ENCODE measurements at regions not wholly inside any gene's neighbourhood (a gene's known extent, or its start where the extent isn't known, plus 50 kb on each side); places are given as distances from the start of the nearest gene placed in this dataset.

DNA sequence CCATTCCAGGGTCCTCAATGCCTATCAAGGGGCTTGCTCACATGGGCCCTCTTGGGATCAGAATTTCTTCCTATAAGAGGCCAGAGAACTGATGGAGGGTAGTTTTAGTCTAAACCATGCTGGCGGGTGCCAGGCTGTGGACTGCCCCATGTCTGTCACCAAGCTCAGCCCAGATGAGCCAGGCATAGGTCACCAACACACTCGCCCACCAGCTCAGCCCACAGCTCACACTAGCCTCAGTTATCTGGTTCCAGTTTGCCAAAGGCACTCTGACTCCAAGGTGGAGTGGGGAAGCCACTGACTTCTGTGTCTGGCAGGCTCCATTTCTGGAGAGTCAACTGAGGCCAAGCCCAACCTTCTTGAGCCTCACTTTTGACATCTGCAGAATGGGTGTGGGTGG, 50.7 kb upstream of the INSYN1 start:
- H3K4me3 ChIP-seq (ENCODE audit: insufficient read depth, low read depth, low read length), result no peak overlapping the region
- H3K36me3 ChIP-seq (replicated peaks; ENCODE audit: control insufficient read depth, insufficient read depth, low read length), result no peaks in the 10 kb centered on the region
- no peaks in the 10 kb centered on the region for H3K27me3 ChIP-seq (ENCODE audit: control insufficient read depth, insufficient read depth, low read length)
- no peak for DNase-seq

DNA sequence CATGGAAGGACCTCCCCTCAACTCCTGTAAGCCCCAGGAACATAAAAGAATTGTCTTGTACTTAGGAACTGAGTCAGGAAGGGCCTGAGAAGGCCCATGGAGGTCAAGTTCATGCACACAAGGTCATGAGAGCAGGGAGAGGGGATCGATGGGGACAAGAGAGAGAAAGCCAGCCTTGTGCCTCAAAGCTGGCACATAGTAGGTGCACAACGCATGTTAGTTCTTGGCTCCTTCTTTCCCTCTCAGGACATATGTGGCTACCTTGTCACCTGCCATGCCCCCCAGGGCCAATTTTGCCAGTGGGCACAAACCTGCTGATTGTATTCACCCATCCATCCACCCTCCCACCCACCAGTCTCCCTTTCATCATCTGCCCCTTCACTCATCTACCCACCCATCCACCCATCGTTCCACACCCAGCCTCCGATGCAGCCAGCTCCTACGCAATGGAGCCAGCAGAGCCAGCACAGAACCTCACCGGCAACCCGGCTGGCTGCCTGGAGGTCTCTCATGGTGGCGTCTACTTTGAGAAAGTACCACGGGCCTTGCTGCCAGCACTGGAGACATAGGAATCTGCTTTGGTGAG, 52.4 kb upstream of the INSYN1 start:
- Histone ChIP-seq H3K27me3 (ENCODE audit: control insufficient read depth, insufficient read depth, low read length) (no peaks in the 10 kb centered on the region), H3K36me3 (replicated peaks; ENCODE audit: control insufficient read depth, insufficient read depth, low read length) (no peaks in the 10 kb centered on the region), H3K4me3 (ENCODE audit: insufficient read depth, low read depth, low read length) (no peak overlapping the region)
- DNase-seq, result no peak

DNA sequence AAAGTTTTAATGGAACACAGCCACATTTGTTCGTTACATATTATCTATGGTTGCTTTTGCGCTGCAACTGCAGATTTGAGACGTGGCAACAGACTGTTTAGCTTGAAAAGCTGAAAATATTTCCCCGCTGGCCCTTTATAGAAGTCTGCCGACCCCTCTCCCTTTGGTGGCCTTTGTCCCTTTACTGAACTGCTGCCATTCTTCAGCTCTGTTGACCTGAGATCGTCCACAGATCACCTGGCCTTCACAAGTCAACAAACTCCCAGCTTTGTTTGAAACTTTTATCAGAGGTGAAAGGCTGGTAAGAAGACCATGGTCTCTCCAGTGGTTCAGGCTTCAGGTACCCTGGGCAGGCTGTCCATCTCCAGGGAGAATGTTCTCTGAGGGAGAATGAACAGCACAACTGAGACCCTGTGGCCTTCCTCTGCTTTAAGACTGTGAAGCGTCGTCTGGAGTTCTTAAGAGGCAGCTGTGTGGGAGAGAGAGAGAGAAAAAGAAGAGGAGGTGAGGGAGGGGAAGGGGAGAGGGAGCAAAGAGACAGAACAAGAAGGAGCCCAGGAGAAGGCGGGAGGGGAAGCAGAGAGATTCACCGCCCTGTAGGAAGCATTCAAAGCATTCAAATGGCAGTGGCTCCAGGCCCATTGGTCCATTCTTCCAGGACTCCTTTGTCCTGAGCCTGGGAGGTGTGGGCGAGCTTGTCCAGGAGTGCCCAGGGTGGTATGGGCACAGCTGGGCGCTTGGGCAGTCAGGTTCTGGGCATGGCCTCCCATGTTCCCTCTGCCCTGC, 53.7 kb upstream of the INSYN1 start:
- no peaks in the 10 kb centered on the region for H3K36me3 ChIP-seq (replicated peaks; ENCODE audit: control insufficient read depth, insufficient read depth, low read length)
- DNase-seq, result peak; percentile 61
- no peaks in the 10 kb centered on the region for H3K27me3 ChIP-seq (ENCODE audit: control insufficient read depth, insufficient read depth, low read length)
- no peak overlapping the region for H3K4me3 ChIP-seq (ENCODE audit: insufficient read depth, low read depth, low read length)

DNA sequence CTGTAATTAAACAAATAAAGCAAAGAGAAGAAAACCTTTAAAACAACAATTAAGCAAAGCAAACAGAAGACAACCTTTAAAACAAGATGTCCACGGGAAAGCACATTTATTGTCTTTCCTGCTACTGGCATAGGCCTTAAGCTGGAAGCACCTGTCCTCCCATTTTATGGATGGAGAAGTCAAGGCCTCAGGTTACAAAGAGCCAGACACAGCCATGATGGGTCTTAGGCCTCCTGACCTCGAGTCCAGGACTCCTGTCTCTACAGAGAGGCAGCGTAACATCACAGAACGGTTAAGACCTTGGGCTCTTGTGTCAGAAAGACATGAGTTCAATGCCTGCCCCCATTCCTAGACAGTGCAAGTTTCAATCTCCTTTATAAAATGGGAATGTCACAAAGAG, 54.7 kb upstream of the INSYN1 start:
- no peaks in the 10 kb centered on the region for H3K36me3 ChIP-seq (replicated peaks; ENCODE audit: control insufficient read depth, insufficient read depth, low read length)
- DNase-seq, result no peak
- H3K4me3 ChIP-seq (ENCODE audit: insufficient read depth, low read depth, low read length), result no peak overlapping the region
- no peaks in the 10 kb centered on the region for H3K27me3 ChIP-seq (ENCODE audit: control insufficient read depth, insufficient read depth, low read length)

DNA sequence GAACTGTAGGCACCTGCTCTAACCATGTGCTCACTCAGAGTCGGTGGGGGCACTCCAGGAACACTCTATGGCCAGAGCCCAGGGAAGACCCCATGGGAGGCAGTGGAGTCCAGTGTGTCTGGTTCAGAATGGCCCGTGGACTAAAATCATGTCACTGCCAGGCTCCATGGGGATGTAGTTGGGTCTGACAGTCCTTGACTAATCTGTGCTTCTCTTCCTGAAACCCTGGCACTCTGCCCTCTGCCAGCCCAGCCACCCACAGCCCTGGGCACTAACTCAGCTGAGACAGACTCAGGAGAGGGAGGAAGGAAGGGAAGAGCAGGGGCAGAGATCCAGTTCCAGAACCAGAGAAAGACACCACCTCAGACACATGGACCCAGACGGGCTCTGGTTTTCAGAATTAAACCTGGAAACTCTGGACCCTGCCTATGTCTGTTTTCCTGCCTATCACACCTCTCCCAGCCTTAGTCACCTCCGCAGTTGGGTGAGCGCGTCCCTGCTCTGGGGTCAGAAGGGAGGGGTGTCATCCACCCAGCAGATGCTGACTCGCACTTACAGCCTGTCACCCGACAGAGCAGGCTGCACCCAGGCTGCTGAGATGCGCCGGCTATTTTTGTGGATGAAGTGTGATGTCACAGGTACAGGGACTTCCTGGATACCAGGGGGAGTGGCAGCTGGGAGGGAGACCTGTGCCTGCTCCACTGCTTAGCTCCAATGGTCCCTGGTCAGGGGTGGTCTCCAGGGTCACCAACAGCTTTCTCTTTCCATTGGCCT, 56.8 kb upstream of the INSYN1 start:
- DNase-seq, result no peak
- Histone ChIP-seq H3K36me3 (replicated peaks; ENCODE audit: control insufficient read depth, insufficient read depth, low read length) (no peaks in the 10 kb centered on the region), H3K4me3 (ENCODE audit: insufficient read depth, low read depth, low read length) (no peak overlapping the region), H3K27me3 (ENCODE audit: control insufficient read depth, insufficient read depth, low read length) (no peaks in the 10 kb centered on the region)

DNA sequence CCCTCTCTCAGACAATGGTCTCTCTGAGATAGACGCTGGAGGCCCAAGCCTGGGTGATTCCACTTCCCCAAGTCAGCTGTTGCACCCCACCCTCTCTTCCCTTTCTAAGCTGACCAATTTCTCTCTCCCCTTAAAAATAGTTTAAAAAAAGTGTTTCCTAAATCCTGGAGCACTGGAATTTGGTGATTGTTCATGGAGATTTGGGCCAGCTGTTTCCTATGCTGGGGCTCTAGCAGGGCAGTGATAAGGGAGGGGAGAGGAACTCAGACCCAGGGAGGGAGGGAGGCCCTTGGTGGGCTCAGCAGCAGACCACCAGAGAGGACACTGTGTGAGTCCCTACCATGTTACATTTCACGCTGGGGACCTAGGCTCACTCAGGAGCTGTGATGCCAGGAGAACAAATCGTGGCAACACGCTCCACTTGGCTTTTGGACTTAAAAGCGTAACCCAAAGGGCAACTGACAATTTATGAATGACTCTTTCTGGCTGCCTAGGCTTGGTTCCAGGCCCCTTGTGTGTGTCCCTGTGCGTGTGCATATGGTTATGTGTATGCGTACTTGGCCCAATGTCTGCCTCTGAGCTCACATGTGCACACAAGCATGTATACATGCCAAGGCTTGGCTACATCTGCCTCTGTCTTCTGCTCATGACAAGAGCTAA, 59.8 kb upstream of the INSYN1 start:
- H3K36me3 ChIP-seq (replicated peaks; ENCODE audit: control insufficient read depth, insufficient read depth, low read length), result no peaks in the 10 kb centered on the region
- H3K27me3 ChIP-seq (ENCODE audit: control insufficient read depth, insufficient read depth, low read length), result no peaks in the 10 kb centered on the region
- no peak overlapping the region for H3K4me3 ChIP-seq (ENCODE audit: insufficient read depth, low read depth, low read length)
- no peak for DNase-seq

DNA sequence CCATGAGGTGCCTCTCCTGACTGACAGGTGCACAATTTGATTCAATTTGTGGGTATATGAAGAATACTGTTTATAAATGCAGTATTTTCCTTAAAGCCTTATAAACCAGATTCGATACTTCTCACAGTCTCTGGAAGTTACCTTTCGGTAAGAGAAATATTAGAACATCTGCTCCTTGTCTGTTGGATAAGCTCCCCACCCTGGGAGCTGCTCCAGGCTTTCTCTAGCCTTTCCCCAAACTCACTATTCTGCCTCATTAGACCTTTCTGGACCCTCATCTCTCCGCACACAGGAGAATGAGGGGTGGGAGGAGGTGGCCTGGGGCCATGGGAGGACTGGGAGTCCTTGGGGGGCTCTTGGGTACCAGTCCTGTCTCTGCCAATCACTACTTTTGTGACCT, 59.8 kb upstream of the TBC1D21 start:
- Histone ChIP-seq H3K27me3 (ENCODE audit: control insufficient read depth, insufficient read depth, low read length) (no peaks in the 10 kb centered on the region), H3K36me3 (replicated peaks; ENCODE audit: control insufficient read depth, insufficient read depth, low read length) (no peaks in the 10 kb centered on the region), H3K4me3 (ENCODE audit: insufficient read depth, low read depth, low read length) (no peak overlapping the region)
- no peak for DNase-seq

DNA sequence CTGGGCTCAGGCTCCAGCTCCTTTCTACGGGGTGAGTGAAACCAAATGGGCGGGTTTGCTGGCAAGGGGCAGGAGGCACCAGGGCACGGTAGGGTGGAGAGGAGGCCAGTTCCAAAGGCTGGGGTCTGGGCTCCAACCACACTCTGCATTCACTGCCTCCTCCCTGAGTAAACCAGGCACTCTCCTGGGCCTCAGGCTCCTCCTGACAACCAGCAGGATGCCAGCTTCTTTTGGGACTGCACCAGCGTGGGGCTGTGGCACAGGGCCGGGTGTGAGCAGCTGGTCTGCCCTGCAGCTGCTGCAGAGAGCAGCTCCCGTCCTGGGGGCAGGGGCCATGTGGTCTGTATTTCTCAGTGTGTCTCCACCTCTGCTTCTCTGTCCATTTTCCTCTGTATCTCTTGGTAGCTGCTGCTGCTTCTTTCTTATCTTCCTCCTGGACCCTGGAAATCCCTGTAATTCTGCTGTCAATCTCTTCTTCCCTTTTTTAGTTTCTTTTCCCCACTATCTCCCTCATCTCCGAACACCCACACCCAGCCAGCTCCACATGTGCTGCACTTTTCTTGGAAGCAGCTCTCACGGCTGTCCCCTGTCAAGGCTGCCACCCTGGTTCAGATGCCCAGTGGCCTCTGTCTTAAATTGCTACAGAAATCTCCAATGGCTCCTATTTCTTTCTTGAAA, 54.9 kb upstream of the TBC1D21 start:
- no peak for DNase-seq
- Histone ChIP-seq H3K4me3 (ENCODE audit: insufficient read depth, low read depth, low read length) (no peak overlapping the region), H3K27me3 (ENCODE audit: control insufficient read depth, insufficient read depth, low read length) (no peaks in the 10 kb centered on the region), H3K36me3 (replicated peaks; ENCODE audit: control insufficient read depth, insufficient read depth, low read length) (no peaks in the 10 kb centered on the region)

DNA sequence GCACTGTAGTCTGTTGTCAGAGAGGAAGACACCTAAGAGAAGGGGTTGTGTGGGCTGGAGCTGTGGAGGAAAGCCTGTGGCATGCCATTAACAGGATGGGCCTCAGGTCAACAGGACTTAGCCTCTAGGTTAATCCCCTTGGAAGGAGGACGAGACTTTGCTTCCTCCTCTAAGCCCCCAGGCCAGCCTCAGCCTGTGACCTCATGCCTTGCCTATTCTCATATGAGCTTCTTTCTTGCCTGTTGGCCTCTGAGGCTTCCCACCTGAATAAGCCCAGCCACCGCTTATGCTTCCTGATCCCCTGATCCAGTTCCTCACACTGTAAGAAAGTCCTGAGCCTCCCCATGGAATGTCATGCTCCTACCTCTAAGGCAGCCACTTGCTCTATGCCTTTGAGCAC, 52.2 kb upstream of the TBC1D21 start:
- DNase-seq, result no peak
- H3K36me3 ChIP-seq (replicated peaks; ENCODE audit: control insufficient read depth, insufficient read depth, low read length), result no peaks in the 10 kb centered on the region

DNA sequence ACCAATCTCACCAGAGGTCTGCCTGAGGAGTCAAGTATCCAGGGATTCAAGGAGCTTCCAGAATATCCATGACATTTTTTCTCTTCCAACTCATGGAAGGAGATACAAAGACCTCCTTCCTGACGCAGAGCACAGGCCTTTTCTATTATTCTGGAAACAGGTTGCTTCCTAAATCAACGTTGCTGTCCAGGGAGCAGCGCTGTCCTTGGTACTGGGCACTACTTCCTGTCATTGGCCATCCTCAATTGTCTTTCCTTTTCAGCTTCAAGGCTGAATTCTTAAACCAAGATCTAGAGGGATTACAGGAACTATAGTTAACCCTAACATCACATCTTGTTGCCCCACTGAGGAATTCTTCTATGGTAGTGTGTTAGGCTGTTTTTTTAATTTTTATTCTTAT, 50.4 kb upstream of the TBC1D21 start:
- Histone ChIP-seq H3K4me3 (ENCODE audit: insufficient read depth, low read depth, low read length) (no peak overlapping the region), H3K27me3 (ENCODE audit: control insufficient read depth, insufficient read depth, low read length) (no peaks in the 10 kb centered on the region; the same call in 1 of the 2 replicates), H3K36me3 (replicated peaks; ENCODE audit: control insufficient read depth, insufficient read depth, low read length) (no peaks in the 10 kb centered on the region)
- peak; percentile 75 for DNase-seq

More for the DNA sequence above, 52.2 kb upstream of the TBC1D21 start:
- Histone ChIP-seq H3K27me3 (ENCODE audit: control insufficient read depth, insufficient read depth, low read length) (no peaks in the 10 kb centered on the region; the same call in 1 of the 2 replicates), H3K4me3 (ENCODE audit: insufficient read depth, low read depth, low read length) (no peak overlapping the region)
